Osteocyte (in vitro differentiated cells): ENCODE measurements at regions not wholly inside any gene's neighbourhood (a gene's known extent, or its start where the extent isn't known, plus 50 kb on each side); places are given as distances from the start of the nearest gene placed in this dataset.

ENCODE experiments used
- DNase-seq: peaks from one replicate; pipeline ENCODE4 v3.0.0; 2021; ENCODE audit warnings: mixed read lengths; ENCODE audit not compliant: unreplicated experiment; ENCODE audit errors: extremely low spot score
- H3K27ac Mint-ChIP-seq: one replicate; pipeline ENCODE4 v1.8.0; 2021; ENCODE audit warnings: mild to moderate bottlenecking, mixed read lengths; ENCODE audit not compliant: unreplicated experiment
- H3K27me3 Mint-ChIP-seq: one replicate; pipeline ENCODE4 v1.8.0; 2021; ENCODE audit warnings: mixed read lengths; ENCODE audit not compliant: unreplicated experiment
- H3K36me3 Mint-ChIP-seq: one replicate; pipeline ENCODE4 v1.8.0; 2021; ENCODE audit warnings: mixed read lengths; ENCODE audit not compliant: unreplicated experiment
- H3K4me1 Mint-ChIP-seq: one replicate; pipeline ENCODE4 v1.8.0; 2021; ENCODE audit warnings: mixed read lengths; ENCODE audit not compliant: unreplicated experiment
- H3K4me3 Mint-ChIP-seq: one replicate; pipeline ENCODE4 v1.8.0; 2021; ENCODE audit warnings: mild to moderate bottlenecking, moderate library complexity, mixed read lengths; ENCODE audit not compliant: unreplicated experiment
- H3K9me3 Mint-ChIP-seq: one replicate; pipeline ENCODE4 v1.8.0; 2021; ENCODE audit warnings: mixed read lengths; ENCODE audit not compliant: unreplicated experiment
- TF ChIP-seq, protein P1 (sequence below): fragments of 200-600 bp; sonication (generic); IDR thresholded peaks from 2 replicates; pipeline ENCODE4 v1.5.0; 2021; ENCODE audit warnings: antibody characterized with exemption, mild to moderate bottlenecking, moderate library complexity

DNA sequence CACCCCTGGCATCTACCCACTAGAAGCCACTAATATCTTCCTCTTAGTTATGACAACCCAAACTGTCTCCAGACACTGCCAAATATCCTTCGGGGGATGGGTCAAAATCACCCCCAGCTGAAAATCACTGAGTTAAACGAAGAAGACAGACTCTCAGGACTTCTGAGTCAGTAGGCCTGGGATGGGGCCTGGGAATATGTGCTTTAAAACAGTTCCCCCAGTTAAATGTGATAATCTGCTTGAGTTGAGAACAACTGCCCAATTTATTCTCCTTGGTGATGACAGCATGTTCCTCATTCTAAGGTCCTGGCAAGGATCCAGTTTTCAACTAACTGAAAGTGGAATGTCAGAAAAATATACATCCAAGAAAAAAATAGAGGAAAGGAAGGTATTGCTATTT lies 52.4 kb downstream of the CBLL2 start:
- DNase-seq = no peak
- H3K4me1 Mint-ChIP-seq = peaks cover 24% of the 10 kb centered on the region
- H3K27ac Mint-ChIP-seq = peak overlapping the region; percentile 72
- H3K9me3 Mint-ChIP-seq = peaks cover 11% of the 10 kb centered on the region
- H3K27me3 Mint-ChIP-seq = no peaks in the 10 kb centered on the region
- no peak overlapping the region for H3K4me3 Mint-ChIP-seq
- no peaks in the 10 kb centered on the region for H3K36me3 Mint-ChIP-seq
- TF ChIP-seq, protein P1, sequence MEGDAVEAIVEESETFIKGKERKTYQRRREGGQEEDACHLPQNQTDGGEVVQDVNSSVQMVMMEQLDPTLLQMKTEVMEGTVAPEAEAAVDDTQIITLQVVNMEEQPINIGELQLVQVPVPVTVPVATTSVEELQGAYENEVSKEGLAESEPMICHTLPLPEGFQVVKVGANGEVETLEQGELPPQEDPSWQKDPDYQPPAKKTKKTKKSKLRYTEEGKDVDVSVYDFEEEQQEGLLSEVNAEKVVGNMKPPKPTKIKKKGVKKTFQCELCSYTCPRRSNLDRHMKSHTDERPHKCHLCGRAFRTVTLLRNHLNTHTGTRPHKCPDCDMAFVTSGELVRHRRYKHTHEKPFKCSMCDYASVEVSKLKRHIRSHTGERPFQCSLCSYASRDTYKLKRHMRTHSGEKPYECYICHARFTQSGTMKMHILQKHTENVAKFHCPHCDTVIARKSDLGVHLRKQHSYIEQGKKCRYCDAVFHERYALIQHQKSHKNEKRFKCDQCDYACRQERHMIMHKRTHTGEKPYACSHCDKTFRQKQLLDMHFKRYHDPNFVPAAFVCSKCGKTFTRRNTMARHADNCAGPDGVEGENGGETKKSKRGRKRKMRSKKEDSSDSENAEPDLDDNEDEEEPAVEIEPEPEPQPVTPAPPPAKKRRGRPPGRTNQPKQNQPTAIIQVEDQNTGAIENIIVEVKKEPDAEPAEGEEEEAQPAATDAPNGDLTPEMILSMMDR = no peak

- TF ChIP-seq, protein P1 = no peak
- peaks cover 2% of the 10 kb centered on the region for H3K36me3 Mint-ChIP-seq
- no peak overlapping the region for H3K27ac Mint-ChIP-seq
- no peak for DNase-seq
- H3K27me3 Mint-ChIP-seq = no peaks in the 10 kb centered on the region
- H3K9me3 Mint-ChIP-seq = peaks cover 8% of the 10 kb centered on the region
- H3K4me3 Mint-ChIP-seq = no peak overlapping the region
- H3K4me1 Mint-ChIP-seq = peaks cover 8% of the 10 kb centered on the region
These were observed 57.1 kb downstream of the CBLL2 start for GRCh38 chrX:22329783-22330182.

GRCh38 chrX:22338740-22339139 lies 66.0 kb downstream of the CBLL2 start:
- no peak overlapping the region for H3K27ac Mint-ChIP-seq
- peaks cover 26% of the 10 kb centered on the region for H3K9me3 Mint-ChIP-seq
- no peaks in the 10 kb centered on the region for H3K27me3 Mint-ChIP-seq
- no peak overlapping the region for H3K4me3 Mint-ChIP-seq
- TF ChIP-seq, protein P1 = no peak
- DNase-seq = no peak
- no peaks in the 10 kb centered on the region for H3K4me1 Mint-ChIP-seq
- peaks cover 4% of the 10 kb centered on the region for H3K36me3 Mint-ChIP-seq

DNA sequence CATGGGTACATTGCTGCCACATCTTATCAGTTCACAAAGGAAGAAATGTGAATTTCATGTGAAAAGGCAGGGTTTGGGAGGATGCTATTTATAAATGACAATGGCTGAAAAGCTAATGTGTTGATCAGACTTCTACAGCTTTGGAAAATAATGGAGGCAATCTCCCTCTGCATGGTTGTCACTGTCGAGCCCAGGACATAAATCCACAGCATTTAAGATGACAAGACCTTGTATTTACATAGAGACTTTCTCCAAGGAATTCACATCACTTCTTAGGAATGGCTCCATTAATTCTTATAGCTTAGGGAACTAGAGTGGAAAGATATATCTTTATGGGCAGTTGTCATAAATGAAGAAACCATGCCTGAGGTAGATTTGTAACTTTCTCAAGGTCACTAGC lies 66.7 kb downstream of the CBLL2 start:
- Mint-ChIP-seq H3K27ac (no peak overlapping the region), H3K4me1 (no peaks in the 10 kb centered on the region), H3K27me3 (no peaks in the 10 kb centered on the region), H3K4me3 (no peak overlapping the region), H3K36me3 (peaks cover 4% of the 10 kb centered on the region), H3K9me3 (peaks cover 26% of the 10 kb centered on the region)
- DNase-seq = no peak
- TF ChIP-seq, protein P1 = no peak

DNA sequence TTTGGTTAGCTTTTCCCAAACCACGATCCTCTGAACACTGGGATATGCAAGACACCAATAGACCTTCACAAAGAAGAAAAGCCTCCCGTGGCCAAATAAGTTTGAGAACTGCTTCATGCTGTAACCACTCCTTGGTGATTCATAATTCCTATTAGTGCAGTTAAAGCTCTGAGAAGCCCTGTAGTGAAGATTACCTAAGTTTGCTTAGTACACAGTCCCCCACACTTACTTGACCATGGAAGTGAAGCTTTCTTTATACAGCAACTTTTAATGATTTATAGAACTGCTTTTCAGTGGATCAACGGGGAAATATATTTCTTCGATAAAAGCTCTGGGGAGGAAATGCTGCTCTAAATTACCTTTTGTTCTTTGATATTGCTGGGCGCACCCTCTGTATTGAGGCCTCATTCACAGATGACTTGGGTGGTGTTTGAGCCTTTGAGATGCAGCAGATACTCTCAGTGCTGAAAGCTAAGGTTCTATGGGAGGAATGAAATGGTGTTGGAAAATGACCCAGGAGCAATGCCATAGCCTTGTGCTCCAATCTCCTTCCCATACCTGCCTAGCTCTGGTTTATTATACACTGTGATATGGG lies 67.4 kb downstream of the CBLL2 start:
- DNase-seq = no peak
- Mint-ChIP-seq H3K9me3 (peaks cover 20% of the 10 kb centered on the region), H3K4me1 (no peaks in the 10 kb centered on the region), H3K27me3 (no peaks in the 10 kb centered on the region), H3K4me3 (no peak overlapping the region), H3K27ac (no peak overlapping the region), H3K36me3 (no peaks in the 10 kb centered on the region)
- TF ChIP-seq, protein P1 = no peak
